PC-9 (cell line): ENCODE measurements at regions not wholly inside any gene's neighbourhood (a gene's known extent, or its start where the extent isn't known, plus 50 kb on each side); places are given as distances from the start of the nearest gene placed in this dataset.

ENCODE experiments used
- CTCF ChIP-seq: fragments of 200-600 bp; sonication (generic); conservative IDR thresholded peaks from 2 replicates; pipeline ENCODE4 v1.6.1; 2017; ENCODE audit warnings: mixed run types, antibody characterized with exemption, mild to moderate bottlenecking, moderate library complexity
- EZH2 ChIP-seq: fragments of 200-600 bp; sonication (generic); IDR thresholded peaks from 2 replicates; pipeline ENCODE4 v1.8.0; 2017; ENCODE audit warnings: antibody characterized with exemption, low read depth

DNA sequence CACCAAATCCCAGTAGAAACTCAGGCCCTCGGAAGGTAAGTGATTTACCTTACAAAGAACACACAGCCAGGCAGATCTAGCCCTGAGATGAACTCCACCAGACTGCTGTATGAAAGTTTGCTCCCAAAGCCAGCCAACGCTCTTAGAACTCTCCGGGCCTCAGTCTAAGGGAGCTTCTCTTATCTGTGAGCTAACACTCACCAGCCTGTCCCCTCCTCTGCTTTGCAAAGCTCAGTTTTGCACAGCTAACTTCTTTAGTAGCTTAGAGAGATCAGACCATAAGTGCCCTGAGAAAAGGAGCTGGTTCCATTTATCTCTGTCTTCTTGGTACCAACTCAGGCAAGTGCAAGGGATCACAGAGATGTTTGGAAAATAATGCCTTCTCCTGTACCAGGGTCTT is 195.8 kb upstream of the JUN start:
- TF ChIP-seq EZH2 = no peak
- TF ChIP-seq CTCF = no peak
